ENCODE measurements at regions not wholly inside any gene's neighbourhood (a gene's known extent, or its start where the extent isn't known, plus 50 kb on each side); places are given as distances from the start of the nearest gene placed in this dataset.

- H3K36me3 ChIP-seq (ENCODE audit: insufficient read depth), result no peaks in the 10 kb centered on the region; the same call in 1 of the 2 replicates
- H3K4me1 ChIP-seq (ENCODE audit: insufficient read depth), result peaks cover 7% of the 10 kb centered on the region; the same call in 1 of the 2 replicates
- Mint-ChIP-seq H3K9me3 (no peaks in the 10 kb centered on the region), H3K4me3 (no peak overlapping the region), H3K27me3 (ENCODE audit: insufficient read depth, low read depth, poor library complexity) (peaks cover 8% of the 10 kb centered on the region), H3K36me3 (ENCODE audit: low read depth) (no peaks in the 10 kb centered on the region), H3K27ac (no peak overlapping the region), H3K4me1 (peaks cover 39% of the 10 kb centered on the region)
- DNase-seq (ENCODE audit: low spot score) (no peak), ATAC-seq (no peak)
- H3K27me3 ChIP-seq (ENCODE audit: insufficient read depth), result no peaks in the 10 kb centered on the region
- TF ChIP-seq EZH2 (IDR thresholded peaks at IDR 0.05; ENCODE audit: low read depth, unreplicated experiment) (no peak), POLR2AphosphoS5 (IDR thresholded peaks at IDR 0.05; ENCODE audit: low read depth) (no peak), ZNF462 (CRISPR knock-in tag; IDR thresholded peaks at IDR 0.05) (no peak), CREB1 (CRISPR knock-in tag; IDR thresholded peaks at IDR 0.05; ENCODE audit: low read depth) (no peak), STAT1 (IDR thresholded peaks at IDR 0.05; ENCODE audit: unreplicated experiment) (no peak), ZNF114 (CRISPR knock-in tag; IDR thresholded peaks at IDR 0.05) (no peak), ETS1 (IDR thresholded peaks at IDR 0.05) (no peak), REST (IDR thresholded peaks at IDR 0.05; ENCODE audit: unreplicated experiment) (no peak), NANOG (IDR thresholded peaks at IDR 0.05; ENCODE audit: borderline replicate concordance) (no peak), JUNB (IDR thresholded peaks at IDR 0.05; ENCODE audit: unreplicated experiment) (no peak), EZH2phosphoT487 (IDR thresholded peaks at IDR 0.05; ENCODE audit: unreplicated experiment) (no peak), ZNF331 (CRISPR knock-in tag; IDR thresholded peaks at IDR 0.05; ENCODE audit: low read depth) (no peak), CTCF (conservative IDR thresholded peaks at IDR 0.05; ENCODE audit: low read depth in 2 of 2) (no peak)
- no peak overlapping the region for H3K27ac ChIP-seq (ENCODE audit: low read depth)
- no peaks in the 10 kb centered on the region for H4K20me1 ChIP-seq (replicated peaks; ENCODE audit: insufficient read depth)
- no peaks in the 10 kb centered on the region for H3K9me2 ChIP-seq (ENCODE audit: insufficient read depth)
- H3K4me3 ChIP-seq, result no peak overlapping the region
- H2AFZ ChIP-seq, result no peak overlapping the region
- H3K79me2 ChIP-seq (replicated peaks; ENCODE audit: insufficient read depth), result no peaks in the 10 kb centered on the region
- no peak overlapping the region for H3K4me2 ChIP-seq
- no peaks in the 10 kb centered on the region for H3F3A ChIP-seq (replicated peaks; ENCODE audit: low read depth)
Observed at GRCh38 chr16:5917436-5918195, 820.0 kb upstream of the EEF2KMT start.
